ENCODE measurements at regions not wholly inside any gene's neighbourhood (a gene's known extent, or its start where the extent isn't known, plus 50 kb on each side); places are given as distances from the start of the nearest gene placed in this dataset.

DNA sequence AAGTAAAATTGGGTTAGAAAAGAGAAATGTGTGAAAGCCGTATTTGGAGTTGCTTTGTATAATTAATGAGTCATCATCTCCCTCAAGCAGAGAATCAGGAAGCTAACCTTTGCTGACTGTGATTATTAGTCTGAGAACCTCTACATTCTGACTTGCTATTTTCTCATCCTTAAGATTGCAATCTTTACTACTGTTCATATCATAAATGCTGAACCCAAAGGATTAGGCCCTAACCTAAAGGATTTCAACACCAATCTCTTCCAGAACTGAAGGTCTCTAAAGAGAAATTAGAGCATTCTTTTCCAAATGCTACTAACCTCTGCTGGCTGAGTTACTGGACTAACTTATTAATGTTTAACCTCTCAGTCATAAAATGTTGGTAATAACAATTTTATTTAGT lies 538.1 kb upstream of the MEF2C start:
- TF ChIP-seq, protein P1, sequence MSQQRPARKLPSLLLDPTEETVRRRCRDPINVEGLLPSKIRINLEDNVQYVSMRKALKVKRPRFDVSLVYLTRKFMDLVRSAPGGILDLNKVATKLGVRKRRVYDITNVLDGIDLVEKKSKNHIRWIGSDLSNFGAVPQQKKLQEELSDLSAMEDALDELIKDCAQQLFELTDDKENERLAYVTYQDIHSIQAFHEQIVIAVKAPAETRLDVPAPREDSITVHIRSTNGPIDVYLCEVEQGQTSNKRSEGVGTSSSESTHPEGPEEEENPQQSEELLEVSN (IDR thresholded peaks at IDR 0.05): no peak
- TF ChIP-seq POLR2A (IDR thresholded peaks at IDR 0.05; ENCODE audit: control extremely low read depth in 1 of 2, low read depth in 2 of 2, low read length in 2 of 2): no peak
- no peak for TF ChIP-seq EP300 (IDR thresholded peaks at IDR 0.05; ENCODE audit: borderline replicate concordance in 1 of 2, low read depth in 2 of 2, low read length in 2 of 2)
- TF ChIP-seq, protein P2, sequence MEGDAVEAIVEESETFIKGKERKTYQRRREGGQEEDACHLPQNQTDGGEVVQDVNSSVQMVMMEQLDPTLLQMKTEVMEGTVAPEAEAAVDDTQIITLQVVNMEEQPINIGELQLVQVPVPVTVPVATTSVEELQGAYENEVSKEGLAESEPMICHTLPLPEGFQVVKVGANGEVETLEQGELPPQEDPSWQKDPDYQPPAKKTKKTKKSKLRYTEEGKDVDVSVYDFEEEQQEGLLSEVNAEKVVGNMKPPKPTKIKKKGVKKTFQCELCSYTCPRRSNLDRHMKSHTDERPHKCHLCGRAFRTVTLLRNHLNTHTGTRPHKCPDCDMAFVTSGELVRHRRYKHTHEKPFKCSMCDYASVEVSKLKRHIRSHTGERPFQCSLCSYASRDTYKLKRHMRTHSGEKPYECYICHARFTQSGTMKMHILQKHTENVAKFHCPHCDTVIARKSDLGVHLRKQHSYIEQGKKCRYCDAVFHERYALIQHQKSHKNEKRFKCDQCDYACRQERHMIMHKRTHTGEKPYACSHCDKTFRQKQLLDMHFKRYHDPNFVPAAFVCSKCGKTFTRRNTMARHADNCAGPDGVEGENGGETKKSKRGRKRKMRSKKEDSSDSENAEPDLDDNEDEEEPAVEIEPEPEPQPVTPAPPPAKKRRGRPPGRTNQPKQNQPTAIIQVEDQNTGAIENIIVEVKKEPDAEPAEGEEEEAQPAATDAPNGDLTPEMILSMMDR (IDR thresholded peaks at IDR 0.05; ENCODE audit: control extremely low read depth in 1 of 3, insufficient read depth in 1 of 3, low read depth in 1 of 3, low read length in 3 of 3): no peak
- TF ChIP-seq ZNF274 (IDR thresholded peaks at IDR 0.05; ENCODE audit: borderline replicate concordance, extremely low read depth, low read length): no peak
- TF ChIP-seq SP1 (IDR thresholded peaks at IDR 0.05; ENCODE audit: low read depth, low read length): no peak
- no peak for TF ChIP-seq KDM1A (IDR thresholded peaks at IDR 0.05; ENCODE audit: borderline replicate concordance, low read length)
- TF ChIP-seq GABPA (IDR thresholded peaks at IDR 0.05; ENCODE audit: borderline replicate concordance, insufficient read depth, low read length): no peak
